Prostate gland (tissue), 2 donors: ENCODE measurements at regions not wholly inside any gene's neighbourhood (a gene's known extent, or its start where the extent isn't known, plus 50 kb on each side); places are given as distances from the start of the nearest gene placed in this dataset.

ENCODE experiments used
- CTCF ChIP-seq, 4 experiments: fragments of 200-600 bp in 2 of 4; fragments of 450-650 bp in 2 of 4; sonication (generic) in 2 of 4; IDR thresholded peaks; 1 replicate in 3 of 4; 2 replicates in 1 of 4; pipeline ENCODE4 v1.5.1; 2016 to 2019; ENCODE audit warnings: antibody characterized with exemption in 4 of 4, mild to moderate bottlenecking in 2 of 4, moderate library complexity in 2 of 4
- POLR2A ChIP-seq: fragments of 450-650 bp; IDR thresholded peaks from one replicate; pipeline ENCODE4 v1.6.1; 2016; ENCODE audit warnings: antibody characterized with exemption, mild to moderate bottlenecking
- POLR2AphosphoS5 ChIP-seq: sonication (generic); formaldehyde crosslinking; IDR thresholded peaks from one replicate; pipeline ENCODE4 v1.6.1; 2017; ENCODE audit warnings: antibody characterized with exemption

DNA sequence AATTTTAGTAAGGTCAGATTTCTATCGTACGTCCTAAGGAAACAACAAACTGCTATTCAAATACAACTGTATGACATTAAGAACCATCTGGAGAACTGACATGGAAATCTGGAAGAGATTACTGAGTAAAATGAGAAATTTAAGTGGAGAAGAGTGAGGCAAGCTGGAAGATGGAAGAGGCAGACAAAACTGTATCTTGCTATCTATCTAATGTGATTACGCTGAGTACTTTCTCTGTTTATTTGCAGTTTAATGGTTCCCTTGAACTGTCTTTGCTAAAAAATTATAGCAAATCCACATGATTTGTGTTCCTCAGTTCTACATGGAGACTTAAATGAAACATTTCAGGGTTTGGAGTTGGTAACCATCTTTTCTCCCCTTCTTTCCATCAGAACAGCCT, 927.1 kb upstream of the MBL2 start:
- no peak for TF ChIP-seq CTCF (IDR thresholded peaks at IDR 0.05)
- TF ChIP-seq POLR2A = no peak
- TF ChIP-seq POLR2AphosphoS5 = no peak
